Body of pancreas (tissue), 4 donors: ENCODE measurements at regions not wholly inside any gene's neighbourhood (a gene's known extent, or its start where the extent isn't known, plus 50 kb on each side); places are given as distances from the start of the nearest gene placed in this dataset.

Experiments
- ATAC-seq: fragments of 150-250 bp; one replicate; pipeline ENCODE4 v1.9.1; 2016
- DNase-seq, 4 donors: peaks; one replicate each; pipeline ENCODE4 v3.0.0-alpha.2; 2019
- H3K27ac ChIP-seq, 4 donors: fragments of 200-600 bp; sonication (generic); 1 replicate in 3 of 4; 2 replicates in 1 of 4; pipeline versions ENCODE4 v1.5.1 to v1.6.1; 2016 to 2019; ENCODE audit warnings: mild to moderate bottlenecking in 1 of 4, mixed read lengths in 1 of 4, moderate library complexity in 1 of 4
- H3K27me3 ChIP-seq, 2 donors: fragments of 200-600 bp; sonication (generic); one replicate each; pipeline ENCODE4 v1.6.0; 2016; ENCODE audit warnings: mild to moderate bottlenecking in 1 of 2
- H3K36me3 ChIP-seq, 2 donors: fragments of 200-600 bp; sonication (generic); replicated peaks in 1 of 2; 2 replicates each; pipeline ENCODE4 v1.5.1; 2016; ENCODE audit warnings: low read depth in 2 of 2; ENCODE audit not compliant: insufficient read depth in 1 of 2
- H3K4me1 ChIP-seq: fragments of 200-600 bp; sonication (generic); one replicate; pipeline ENCODE4 v1.6.0; 2016
- H3K4me3 ChIP-seq, 2 donors: fragments of 200-600 bp; sonication (generic); 1 replicate in 1 of 2; 2 replicates in 1 of 2; pipeline ENCODE4 v1.5.1; 2016 to 2019
- H3K9me3 ChIP-seq, 3 donors: fragments of 200-600 bp; sonication (generic); 1 replicate in 2 of 3; 2 replicates in 1 of 3; pipeline ENCODE4 v1.5.1; 2016
- CTCF ChIP-seq, 7 experiments: fragments of 450-650 bp in 4 of 7; fragments of 200-600 bp in 3 of 7; sonication (generic) in 3 of 7; IDR thresholded peaks; one replicate each; pipeline ENCODE4 v1.5.1; 2016 to 2019; ENCODE audit warnings: antibody characterized with exemption in 7 of 7
- POLR2A ChIP-seq, 3 donors: fragments of 450-650 bp; IDR thresholded peaks; one replicate each; pipeline ENCODE4 v1.6.1; 2016; ENCODE audit warnings: antibody characterized with exemption in 3 of 3, mild to moderate bottlenecking in 2 of 3
- WGBS, 2 donors: methylation state at CpG; one replicate each; pipeline ENCODE4 v1.1.5; 2017; 5-methylcytosine and 5-hydroxymethylcytosine counted together
- intact Hi-C: fragments of 100-400 bp; cut with DNase I; formaldehyde crosslinking; loops from one replicate; pipeline ENCODE4 v1.15.1; 2023

DNA sequence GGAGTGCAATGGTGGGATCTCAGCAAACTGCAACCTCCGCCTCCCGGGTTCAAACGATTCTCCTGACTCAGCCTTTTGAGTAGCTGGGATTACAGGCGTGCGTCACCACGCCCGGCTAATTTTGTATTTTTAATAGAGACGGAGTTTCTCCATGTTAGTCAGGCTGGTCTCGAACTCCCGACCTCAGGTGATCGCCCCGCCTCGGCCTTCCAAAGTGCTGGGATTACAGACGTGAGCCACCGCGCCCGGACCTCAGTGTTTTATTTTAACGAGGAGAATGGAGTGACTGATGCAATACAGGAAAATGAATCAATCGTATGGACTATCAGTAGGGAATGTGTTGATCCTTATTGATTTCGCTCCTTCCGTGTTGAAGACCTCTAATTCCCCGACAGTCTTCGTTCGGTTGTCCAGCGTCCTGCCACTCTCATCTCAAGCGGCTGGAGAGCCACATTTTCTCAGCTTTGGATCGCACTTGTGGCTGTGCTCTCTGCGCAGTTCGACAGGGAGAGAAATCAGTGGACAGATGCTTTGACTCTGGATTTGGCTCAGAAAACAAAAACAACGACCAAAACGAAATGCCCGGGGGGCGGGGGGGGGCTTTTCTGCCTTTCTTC is 166.2 kb downstream of the TRIM27 start:
- H3K27me3 ChIP-seq = peaks cover 0 to 13% of the 10 kb centered on the region in 2 donors
- no peaks in the 10 kb centered on the region for H3K36me3 ChIP-seq
- H3K27ac ChIP-seq = no peak overlapping the region
- H3K9me3 ChIP-seq = no peaks in the 10 kb centered on the region
- WGBS, 2 donors = 17 to 22% methylated on average over 32 to 33 of the region's 33 CpGs
- ATAC-seq (no peak), DNase-seq (no peak)
- TF ChIP-seq POLR2A (IDR thresholded peaks at IDR 0.05) = no peak
- TF ChIP-seq CTCF (IDR thresholded peaks at IDR 0.05) = no peak
- no peaks in the 10 kb centered on the region for H3K4me1 ChIP-seq
- intact Hi-C loops = no loop called here
- H3K4me3 ChIP-seq = no peak overlapping the region

- Histone ChIP-seq H3K27me3 (peaks cover 0 to 13% of the 10 kb centered on the region in 2 donors), H3K27ac (no peak overlapping the region), H3K36me3 (no peaks in the 10 kb centered on the region), H3K4me1 (no peaks in the 10 kb centered on the region), H3K4me3 (no peak overlapping the region), H3K9me3 (no peaks in the 10 kb centered on the region)
- DNase-seq = no peak
- TF ChIP-seq POLR2A (IDR thresholded peaks at IDR 0.05) (no peak), CTCF (IDR thresholded peaks at IDR 0.05) (no peak)
- 16 to 17% methylated on average over 19 of the region's 19 CpGs for WGBS, 2 donors
- ATAC-seq = no peak
- intact Hi-C loops = no loop called here
Observed at GRCh38 chr6:28758046-28758817, 165.6 kb downstream of the TRIM27 start.

- no peak for DNase-seq
- H3K36me3 ChIP-seq = no peaks in the 10 kb centered on the region
- H3K4me1 ChIP-seq = no peaks in the 10 kb centered on the region
- H3K9me3 ChIP-seq = no peaks in the 10 kb centered on the region
- H3K27ac ChIP-seq = no peak overlapping the region
- no peak for ATAC-seq
- peaks cover 0 to 13% of the 10 kb centered on the region in 2 donors for H3K27me3 ChIP-seq
- no peak overlapping the region for H3K4me3 ChIP-seq
- TF ChIP-seq CTCF (IDR thresholded peaks at IDR 0.05) = no peak
- no peak for TF ChIP-seq POLR2A (IDR thresholded peaks at IDR 0.05)
- intact Hi-C loops = no loop called here
- WGBS, 2 donors = 53 to 54% methylated on average over 6 of the region's 6 CpGs
Observed at GRCh38 chr6:28758818-28759235, 165.0 kb downstream of the TRIM27 start.

DNA sequence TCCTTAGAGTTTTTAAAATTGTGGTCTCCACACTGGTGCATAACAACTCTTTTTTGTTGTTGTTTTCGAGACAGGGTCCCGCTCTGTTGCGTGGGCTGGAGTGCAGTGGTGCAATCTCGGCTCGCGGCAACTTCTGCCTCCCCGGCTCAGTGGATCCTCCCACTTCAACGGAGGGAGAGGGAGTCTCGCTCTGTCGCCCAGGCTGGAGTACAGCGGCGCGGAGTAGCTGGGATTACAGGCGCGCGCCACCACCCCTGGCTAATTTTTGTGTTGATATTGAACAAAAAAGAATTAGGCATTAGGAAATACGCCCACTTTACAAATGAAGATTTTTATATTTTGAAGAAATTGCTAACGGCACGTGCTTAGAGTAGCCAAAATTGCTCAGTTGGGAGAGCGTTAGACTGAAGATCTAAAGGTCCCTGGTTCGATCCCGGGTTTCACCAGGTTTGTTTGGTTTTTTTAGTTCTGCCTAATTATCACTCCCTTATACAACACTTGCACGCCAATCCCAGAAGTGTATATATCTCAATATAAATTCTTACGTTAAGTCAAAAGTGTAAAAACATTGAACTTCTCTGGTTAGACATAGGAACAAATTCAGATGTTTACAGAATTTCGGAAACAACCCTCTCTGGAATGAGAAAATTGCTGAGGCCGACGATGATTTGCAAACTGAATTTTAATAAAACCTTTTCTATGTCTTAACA is 159.6 kb downstream of the TRIM27 start:
- Histone ChIP-seq H3K36me3 (no peaks in the 10 kb centered on the region), H3K9me3 (no peaks in the 10 kb centered on the region), H3K27ac (no peak overlapping the region), H3K4me3 (no peak overlapping the region), H3K4me1 (no peaks in the 10 kb centered on the region), H3K27me3 (peaks cover 0 to 23% of the 10 kb centered on the region in 2 donors)
- ATAC-seq (no peak), DNase-seq (no peak)
- 26 to 34% methylated on average over 27 of the region's 27 CpGs for WGBS, 2 donors
- intact Hi-C loops = no loop called here
- TF ChIP-seq POLR2A (IDR thresholded peaks at IDR 0.05) (no peak), CTCF (IDR thresholded peaks at IDR 0.05) (no peak)
